Neural progenitor cell (in vitro differentiated cells): ENCODE measurements at regions not wholly inside any gene's neighbourhood (a gene's known extent, or its start where the extent isn't known, plus 50 kb on each side); places are given as distances from the start of the nearest gene placed in this dataset.

ENCODE experiments used
- DNase-seq: peaks from one replicate; pipeline ENCODE4 v3.0.0-alpha.2; 2016; ENCODE audit warnings: low spot score
- H2AFZ ChIP-seq: fragments of 200-600 bp; sonication (generic); replicated peaks from 2 replicates; pipeline ENCODE4 v1.6.1; 2016; ENCODE audit warnings: antibody characterized with exemption
- H3F3A ChIP-seq: fragments of 200-600 bp; sonication (generic); 2 replicates; pipeline ENCODE4 v1.6.1; 2016; ENCODE audit warnings: antibody characterized with exemption, low read depth
- H3K27ac ChIP-seq: fragments of 200-600 bp; sonication (generic); 2 replicates; pipeline ENCODE4 v1.5.1; 2016; ENCODE audit warnings: mild to moderate bottlenecking
- H3K27me3 ChIP-seq: fragments of 200-600 bp; sonication (generic); 2 replicates; pipeline ENCODE4 v1.6.1; 2016; ENCODE audit warnings: mild to moderate bottlenecking, moderate library complexity
- H3K36me3 ChIP-seq: fragments of 200-600 bp; sonication (generic); 2 replicates; pipeline ENCODE4 v1.5.1; 2016
- H3K4me1 ChIP-seq: fragments of 200-600 bp; sonication (generic); 2 replicates; pipeline ENCODE4 v1.6.1; 2016; ENCODE audit warnings: mixed run types
- H3K4me2 ChIP-seq: fragments of 200-600 bp; sonication (generic); 2 replicates; pipeline ENCODE4 v1.6.1; 2016
- H3K4me3 ChIP-seq: fragments of 200-600 bp; sonication (generic); 2 replicates; pipeline ENCODE4 v1.5.1; 2016
- H3K79me2 ChIP-seq: fragments of 200-600 bp; sonication (generic); 2 replicates; pipeline ENCODE4 v1.6.1; 2016; ENCODE audit warnings: low read depth
- H3K9ac ChIP-seq: fragments of 200-600 bp; sonication (generic); 2 replicates; pipeline ENCODE4 v1.6.1; 2016
- H3K9me3 ChIP-seq: fragments of 200-600 bp; sonication (generic); 2 replicates; pipeline ENCODE4 v1.5.1; 2016; ENCODE audit warnings: low read depth
- H4K20me1 ChIP-seq: fragments of 200-600 bp; sonication (generic); 2 replicates; pipeline ENCODE4 v1.6.1; 2016; ENCODE audit warnings: low read depth
- H3K27ac Mint-ChIP-seq: 3 replicates; pipeline ENCODE4 v1.8.0; 2021; ENCODE audit warnings: mixed read lengths
- H3K27me3 Mint-ChIP-seq: 2 replicates; pipeline ENCODE4 v1.8.0; 2022; ENCODE audit warnings: low read depth, mild to moderate bottlenecking, inconsistent platforms, moderate library complexity, mixed read lengths; ENCODE audit not compliant: insufficient read depth
- H3K36me3 Mint-ChIP-seq: 3 replicates; pipeline ENCODE4 v1.8.0; 2021; ENCODE audit warnings: mixed read lengths
- H3K4me1 Mint-ChIP-seq: 3 replicates; pipeline ENCODE4 v1.8.0; 2021; ENCODE audit warnings: mixed read lengths
- H3K4me3 Mint-ChIP-seq: 3 replicates; pipeline ENCODE4 v1.8.0; 2021; ENCODE audit warnings: mild to moderate bottlenecking, moderate library complexity, mixed read lengths
- H3K9me3 Mint-ChIP-seq: 3 replicates; pipeline ENCODE4 v1.8.0; 2020; ENCODE audit warnings: mixed read lengths
- CTCF ChIP-seq: fragments of 200-600 bp; sonication (generic); IDR thresholded peaks from 2 replicates; pipeline ENCODE4 v1.5.1; 2017; ENCODE audit warnings: antibody characterized with exemption, mild to moderate bottlenecking
- EZH2 ChIP-seq: fragments of 200-600 bp; sonication (generic); IDR thresholded peaks from 2 replicates; pipeline ENCODE4 v1.6.1; 2017; ENCODE audit warnings: antibody characterized with exemption, mild to moderate bottlenecking, moderate library complexity
- EZH2phosphoT487 ChIP-seq: fragments of 200-600 bp; sonication (generic); IDR thresholded peaks from 2 replicates; pipeline ENCODE4 v1.6.1; 2017; ENCODE audit warnings: antibody characterized with exemption

GRCh38 chr9:108138516-108138915, 648.9 kb upstream of the KLF4 start:
- no peak for DNase-seq
- H3K27me3 Mint-ChIP-seq, result peaks cover 2% of the 10 kb centered on the region
- no peak for TF ChIP-seq CTCF
- no peak for TF ChIP-seq EZH2
- TF ChIP-seq EZH2phosphoT487, result no peak
- Histone ChIP-seq H2AFZ (no peak overlapping the region), H3K27ac (no peak overlapping the region), H3K9me3 (no peaks in the 10 kb centered on the region), H3F3A (peaks cover 18% of the 10 kb centered on the region), H3K36me3 (no peaks in the 10 kb centered on the region), H3K9ac (no peak overlapping the region), H3K27me3 (no peaks in the 10 kb centered on the region), H3K79me2 (no peaks in the 10 kb centered on the region), H3K4me1 (peaks cover 16% of the 10 kb centered on the region), H3K4me2 (no peak overlapping the region), H3K4me3 (no peak overlapping the region), H4K20me1 (no peaks in the 10 kb centered on the region)
- H3K4me1 Mint-ChIP-seq, result peaks cover 18% of the 10 kb centered on the region
- no peaks in the 10 kb centered on the region for H3K9me3 Mint-ChIP-seq
- no peaks in the 10 kb centered on the region for H3K36me3 Mint-ChIP-seq
- no peak overlapping the region for H3K27ac Mint-ChIP-seq
- H3K4me3 Mint-ChIP-seq, result no peak overlapping the region

- H3K4me2 ChIP-seq, result no peak overlapping the region
- peaks cover under 1% of the 10 kb centered on the region for H3K4me1 ChIP-seq
- no peaks in the 10 kb centered on the region for H3K27me3 ChIP-seq
- H3F3A ChIP-seq, result peaks cover 2% of the 10 kb centered on the region
- H3K9me3 ChIP-seq, result no peaks in the 10 kb centered on the region
- H3K9ac ChIP-seq, result no peak overlapping the region
- Mint-ChIP-seq H3K4me1 (peaks cover 2% of the 10 kb centered on the region), H3K4me3 (no peak overlapping the region), H3K36me3 (no peaks in the 10 kb centered on the region), H3K9me3 (no peaks in the 10 kb centered on the region), H3K27ac (no peak overlapping the region), H3K27me3 (peaks cover 2% of the 10 kb centered on the region)
- no peak overlapping the region for H2AFZ ChIP-seq
- no peaks in the 10 kb centered on the region for H4K20me1 ChIP-seq
- no peak overlapping the region for H3K27ac ChIP-seq
- DNase-seq, result no peak
- TF ChIP-seq CTCF (no peak), EZH2 (no peak), EZH2phosphoT487 (no peak)
- no peaks in the 10 kb centered on the region for H3K36me3 ChIP-seq
- H3K79me2 ChIP-seq, result no peaks in the 10 kb centered on the region
- no peak overlapping the region for H3K4me3 ChIP-seq
Measured at GRCh38 chr9:108136656-108137055, 647.1 kb upstream of the KLF4 start.

- Histone ChIP-seq H2AFZ (no peak overlapping the region), H3K9me3 (no peaks in the 10 kb centered on the region), H3K9ac (no peak overlapping the region), H3F3A (no peaks in the 10 kb centered on the region), H3K27me3 (no peaks in the 10 kb centered on the region), H3K27ac (no peak overlapping the region), H3K79me2 (no peaks in the 10 kb centered on the region), H3K4me3 (no peak overlapping the region), H3K4me2 (no peak overlapping the region), H3K4me1 (no peaks in the 10 kb centered on the region), H4K20me1 (no peaks in the 10 kb centered on the region), H3K36me3 (no peaks in the 10 kb centered on the region)
- no peak for DNase-seq
- no peaks in the 10 kb centered on the region for H3K36me3 Mint-ChIP-seq
- no peaks in the 10 kb centered on the region for H3K4me1 Mint-ChIP-seq
- TF ChIP-seq CTCF (no peak), EZH2phosphoT487 (no peak), EZH2 (no peak)
- H3K4me3 Mint-ChIP-seq, result no peak overlapping the region
- H3K9me3 Mint-ChIP-seq, result peaks cover 1% of the 10 kb centered on the region
- no peaks in the 10 kb centered on the region for H3K27me3 Mint-ChIP-seq
- H3K27ac Mint-ChIP-seq, result no peak overlapping the region
Measured at GRCh38 chr9:108134486-108135128, 645.0 kb upstream of the KLF4 start.
